GM18507 (cell line): ENCODE measurements at regions not wholly inside any gene's neighbourhood (a gene's known extent, or its start where the extent isn't known, plus 50 kb on each side); places are given as distances from the start of the nearest gene placed in this dataset.
"Not testable (repeated sequence)": the region's sequence is repeated elsewhere in the genome, so short reads cannot be mapped to it uniquely, and the experiment has no call there.

Source experiments
- DNase-seq: peaks from one replicate; pipeline ENCODE4 v3.0.0; 2011; ENCODE audit warnings: low read depth; ENCODE audit not compliant: insufficient read length; ENCODE audit errors: extremely low spot score
- FAIRE-seq: peaks from 2 replicates; lab custom pipeline; 2011; peaks lifted over from hg19 to GRCh38; lab: Jason Lieb, UNC

- no peak for FAIRE-seq
- no peak for DNase-seq
Measured at GRCh38 chr13:53445686-53446085, 417.1 kb downstream of the OLFM4 start.

GRCh38 chr13:53447456-53447855 is 418.8 kb downstream of the OLFM4 start:
- FAIRE-seq, result no peak
- DNase-seq, result no peak

- no peak for FAIRE-seq
- DNase-seq, result no peak
Measured at GRCh38 chr13:53447863-53448262, 419.2 kb downstream of the OLFM4 start.

DNA sequence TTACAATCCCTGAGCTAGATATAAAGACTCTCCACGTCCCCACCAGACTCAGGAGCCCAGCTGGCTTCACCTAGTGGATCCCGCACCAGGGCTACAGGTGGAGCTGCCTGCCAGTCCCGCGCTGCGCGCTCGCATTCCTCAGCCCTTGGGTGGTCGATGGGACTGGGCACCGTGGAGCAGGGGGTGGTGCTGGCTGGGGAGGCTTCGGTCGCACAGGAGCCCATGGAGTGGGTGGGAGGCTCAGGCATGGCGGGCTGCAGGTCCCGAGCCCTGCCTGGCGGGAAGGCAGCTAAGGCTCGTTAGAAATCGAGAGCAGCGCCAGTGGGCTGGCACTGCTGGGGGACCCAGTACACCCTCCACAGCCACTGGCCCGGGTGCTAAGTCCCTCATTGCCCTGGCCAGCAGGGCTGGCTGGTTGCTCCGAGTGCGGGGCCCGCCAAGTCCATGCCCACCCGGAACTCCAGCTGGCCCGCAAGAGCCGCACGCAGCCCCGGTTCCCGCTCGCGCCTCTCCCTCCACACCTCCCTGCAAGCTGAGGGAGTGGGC is 423.7 kb downstream of the OLFM4 start:
- DNase-seq, FAIRE-seq: not testable (repeated sequence)

DNA sequence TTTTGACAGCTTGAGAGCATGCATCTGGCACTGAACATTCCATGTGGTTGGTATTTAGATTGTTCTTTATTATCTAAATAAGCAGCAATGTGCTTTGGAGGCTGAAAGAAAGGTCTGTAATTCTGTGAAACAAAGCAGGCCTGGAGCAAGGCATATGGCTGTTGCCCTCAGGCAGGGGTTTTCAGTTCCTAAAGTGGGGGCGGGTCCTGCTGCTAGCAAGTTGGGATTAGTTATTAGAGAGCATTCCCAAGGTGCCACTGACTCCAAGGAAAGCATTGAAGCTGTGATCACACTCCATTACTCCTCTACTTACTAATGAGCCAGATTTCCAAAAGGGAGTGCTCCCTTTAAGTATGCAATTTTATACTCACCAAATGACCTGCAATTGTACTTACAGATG is 432.2 kb downstream of the OLFM4 start:
- DNase-seq (no peak), FAIRE-seq (no peak)

- DNase-seq (no peak), FAIRE-seq (no peak)
Measured at GRCh38 chr13:53463106-53463505, 434.5 kb downstream of the OLFM4 start.

GRCh38 chr13:53466576-53466975 is 438.0 kb downstream of the OLFM4 start:
- FAIRE-seq (no peak), DNase-seq (no peak)

GRCh38 chr13:53473397-53473796 is 444.8 kb downstream of the OLFM4 start:
- FAIRE-seq (no peak), DNase-seq (no peak)

GRCh38 chr13:53474878-53475277 is 446.3 kb downstream of the OLFM4 start:
- FAIRE-seq, result no peak
- no peak for DNase-seq

- no peak for FAIRE-seq
Measured at GRCh38 chr13:53490752-53491151, 462.1 kb downstream of the OLFM4 start.

DNA sequence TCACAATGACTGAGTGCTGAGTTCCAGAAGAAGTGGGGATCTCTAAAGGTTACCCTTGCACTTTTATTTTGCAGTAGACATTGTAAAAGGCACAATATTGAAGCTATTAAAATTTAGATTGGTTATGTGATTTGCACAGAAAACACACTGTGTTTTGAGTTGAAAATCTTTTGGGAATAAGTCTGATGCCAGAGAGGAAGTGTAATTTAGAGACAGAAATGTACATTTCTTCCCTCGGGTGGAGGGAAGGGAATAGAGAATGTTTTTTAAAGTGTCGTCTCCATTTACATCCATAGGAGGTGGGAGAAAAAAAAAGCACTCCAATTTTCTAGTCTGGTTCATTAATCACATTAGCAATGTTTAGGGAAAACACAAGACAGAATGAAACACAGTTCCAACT is 465.8 kb downstream of the OLFM4 start:
- FAIRE-seq, result no peak
- DNase-seq, result no peak

More at GRCh38 chr13:53490752-53491151, 462.1 kb downstream of the OLFM4 start:
- DNase-seq, result no peak

DNA sequence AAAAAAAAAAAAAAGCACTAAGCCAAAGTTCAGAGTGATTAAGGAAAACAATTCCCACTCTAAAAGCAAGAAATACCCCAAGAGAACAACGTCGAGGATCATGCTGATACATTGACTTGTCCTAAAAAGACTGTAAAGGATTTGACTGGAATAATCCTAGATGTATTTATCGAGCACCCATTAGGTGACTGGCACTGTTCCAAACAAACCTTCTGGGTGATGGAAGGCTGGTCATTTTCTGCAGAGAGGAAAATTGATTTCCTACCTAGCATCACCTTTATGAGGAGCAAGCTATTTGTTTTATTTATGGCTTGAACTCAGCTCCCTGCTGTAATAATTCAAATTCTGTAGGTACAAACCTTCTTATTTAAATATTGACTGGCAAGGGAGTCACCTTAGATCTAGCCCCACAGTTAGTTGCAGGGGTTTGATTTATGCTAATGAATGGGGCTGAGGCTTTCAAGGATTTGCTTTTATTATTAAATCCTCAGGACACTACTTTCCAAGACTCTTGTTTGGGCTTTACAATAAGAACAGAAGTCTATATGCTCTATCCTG is 471.0 kb downstream of the OLFM4 start:
- DNase-seq (no peak), FAIRE-seq (no peak)

- DNase-seq (no peak), FAIRE-seq (no peak)
Measured at GRCh38 chr13:53501387-53501786, 472.8 kb downstream of the OLFM4 start.

GRCh38 chr13:53507741-53508140 is 479.1 kb downstream of the OLFM4 start:
- no peak for FAIRE-seq
- DNase-seq, result no peak

GRCh38 chr13:53512635-53513034 is 484.0 kb downstream of the OLFM4 start:
- no peak for DNase-seq
- FAIRE-seq, result no peak

DNA sequence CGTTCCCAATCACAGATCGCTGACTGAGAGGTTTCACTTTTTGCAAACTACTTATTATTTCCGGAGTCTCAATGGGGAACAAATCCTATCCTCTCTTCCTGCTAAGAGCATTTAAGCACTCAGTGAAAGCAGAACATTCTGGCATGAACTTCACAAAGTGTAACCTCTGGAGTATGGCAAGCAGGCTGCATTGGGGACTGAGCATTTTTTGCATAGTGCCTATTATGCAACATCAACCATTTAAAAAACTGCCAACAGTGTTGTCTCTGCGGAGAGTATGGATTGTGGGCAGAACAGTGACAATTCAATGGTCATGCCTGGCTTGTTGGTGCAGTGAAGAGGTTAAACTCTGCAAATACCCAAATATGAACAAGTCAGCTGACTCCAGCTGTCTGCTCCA is 484.6 kb downstream of the OLFM4 start:
- no peak for FAIRE-seq
- DNase-seq, result no peak

GRCh38 chr13:53520132-53520531 is 491.5 kb downstream of the OLFM4 start:
- DNase-seq (no peak), FAIRE-seq (no peak)

GRCh38 chr13:53522034-53522433 is 493.4 kb downstream of the OLFM4 start:
- no peak for DNase-seq
- FAIRE-seq, result no peak

- DNase-seq (no peak), FAIRE-seq (no peak)
Measured at GRCh38 chr13:53537586-53537985, 509.0 kb downstream of the OLFM4 start.

- DNase-seq, result no peak
- no peak for FAIRE-seq
Measured at GRCh38 chr13:53545340-53545941, 516.8 kb downstream of the OLFM4 start.

DNA sequence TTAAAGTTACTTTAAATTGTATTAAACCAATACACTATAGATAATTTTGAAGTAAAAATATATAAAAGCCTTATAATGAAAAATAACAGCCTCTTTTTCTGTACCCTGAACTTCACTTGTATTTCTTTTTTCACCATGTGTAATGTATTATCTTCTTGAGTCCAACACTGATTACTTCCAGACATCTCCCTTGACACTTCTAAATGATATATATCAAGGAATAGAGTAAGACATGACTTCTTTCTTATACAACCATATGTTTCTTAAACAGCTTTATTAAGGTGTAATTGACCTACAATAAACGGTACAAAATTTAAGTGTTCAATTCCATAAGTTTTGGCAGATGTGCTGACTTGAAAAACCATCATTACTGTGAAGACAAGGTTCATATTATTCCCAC is 531.9 kb downstream of the OLFM4 start:
- DNase-seq (no peak), FAIRE-seq (no peak)
